ENCODE measurements at regions not wholly inside any gene's neighbourhood (a gene's known extent, or its start where the extent isn't known, plus 50 kb on each side); places are given as distances from the start of the nearest gene placed in this dataset.
"Not testable (repeated sequence)": the region's sequence is repeated elsewhere in the genome, so short reads cannot be mapped to it uniquely, and the experiment has no call there.

DNA sequence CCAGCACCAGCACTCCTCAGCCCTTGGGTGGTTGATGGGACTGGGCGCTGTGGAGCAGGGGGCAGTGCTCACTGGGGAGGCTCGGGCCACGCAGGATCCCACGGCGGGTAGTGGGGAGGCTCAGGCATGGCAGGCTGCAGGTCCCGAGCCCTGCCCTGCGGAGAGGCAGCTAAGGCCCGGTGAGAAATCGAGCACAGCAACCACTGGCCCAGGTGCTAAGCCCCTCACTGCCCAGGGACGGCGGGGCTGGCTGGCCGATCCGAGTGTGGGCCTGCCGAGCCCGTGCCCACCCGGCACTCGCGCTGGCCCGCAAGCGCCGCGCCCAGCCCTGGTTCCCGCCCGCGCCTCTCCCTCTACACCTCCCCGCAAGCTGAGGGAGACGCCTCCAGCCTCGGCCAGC is 56.0 kb upstream of the ZNF195 start:
- TF ChIP-seq, protein P1, sequence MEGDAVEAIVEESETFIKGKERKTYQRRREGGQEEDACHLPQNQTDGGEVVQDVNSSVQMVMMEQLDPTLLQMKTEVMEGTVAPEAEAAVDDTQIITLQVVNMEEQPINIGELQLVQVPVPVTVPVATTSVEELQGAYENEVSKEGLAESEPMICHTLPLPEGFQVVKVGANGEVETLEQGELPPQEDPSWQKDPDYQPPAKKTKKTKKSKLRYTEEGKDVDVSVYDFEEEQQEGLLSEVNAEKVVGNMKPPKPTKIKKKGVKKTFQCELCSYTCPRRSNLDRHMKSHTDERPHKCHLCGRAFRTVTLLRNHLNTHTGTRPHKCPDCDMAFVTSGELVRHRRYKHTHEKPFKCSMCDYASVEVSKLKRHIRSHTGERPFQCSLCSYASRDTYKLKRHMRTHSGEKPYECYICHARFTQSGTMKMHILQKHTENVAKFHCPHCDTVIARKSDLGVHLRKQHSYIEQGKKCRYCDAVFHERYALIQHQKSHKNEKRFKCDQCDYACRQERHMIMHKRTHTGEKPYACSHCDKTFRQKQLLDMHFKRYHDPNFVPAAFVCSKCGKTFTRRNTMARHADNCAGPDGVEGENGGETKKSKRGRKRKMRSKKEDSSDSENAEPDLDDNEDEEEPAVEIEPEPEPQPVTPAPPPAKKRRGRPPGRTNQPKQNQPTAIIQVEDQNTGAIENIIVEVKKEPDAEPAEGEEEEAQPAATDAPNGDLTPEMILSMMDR (IDR thresholded peaks at IDR 0.05; ENCODE audit: low read depth, low read length, missing control alignments) = no peak
- DNase-seq (ENCODE audit: low read depth) = no peak
- in situ Hi-C loops (cut with HindIII; ENCODE audit: low sequenced_read_pairs) = no loop called here
- H3K4me3 ChIP-seq (ENCODE audit: low read depth, low read length) = no peak overlapping the region

DNA sequence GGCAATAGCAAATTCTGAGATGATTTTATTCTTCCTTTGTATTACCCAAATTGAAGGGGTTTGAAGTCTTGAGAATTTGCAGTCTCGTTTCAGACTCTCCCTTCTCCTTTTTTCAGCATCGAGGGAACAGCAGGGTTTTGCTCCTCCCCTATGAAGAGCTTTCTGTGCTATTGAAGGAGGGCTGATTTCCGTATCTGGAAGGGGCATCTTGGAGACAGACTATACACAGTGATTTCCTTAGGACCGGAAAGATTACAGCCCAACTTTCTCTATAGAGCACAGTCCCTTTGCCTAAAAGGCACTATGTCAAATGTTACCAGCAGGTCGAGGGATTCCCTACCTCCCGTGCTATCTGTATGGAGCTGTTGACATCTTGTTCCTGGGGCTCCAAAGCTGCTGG is 50.2 kb upstream of the ZNF195 start:
- DNase-seq (ENCODE audit: low read depth); H3K4me3 ChIP-seq (ENCODE audit: low read depth, low read length); in situ Hi-C loops (cut with HindIII; ENCODE audit: low sequenced_read_pairs): not testable (repeated sequence)

All from astrocyte of the cerebellum (primary cell).